Activated naive CD4-positive, alpha-beta T cell treated with Interleukin-2 at 50 U/mL for 16 hours (primary cell): ENCODE measurements at regions not wholly inside any gene's neighbourhood (a gene's known extent, or its start where the extent isn't known, plus 50 kb on each side); places are given as distances from the start of the nearest gene placed in this dataset.
"Not testable (repeated sequence)": the region's sequence is repeated elsewhere in the genome, so short reads cannot be mapped to it uniquely, and the experiment has no call there.

ENCODE experiments used
- DNase-seq: peaks from one replicate; pipeline ENCODE4 v3.0.0-alpha.2; 2020

DNA sequence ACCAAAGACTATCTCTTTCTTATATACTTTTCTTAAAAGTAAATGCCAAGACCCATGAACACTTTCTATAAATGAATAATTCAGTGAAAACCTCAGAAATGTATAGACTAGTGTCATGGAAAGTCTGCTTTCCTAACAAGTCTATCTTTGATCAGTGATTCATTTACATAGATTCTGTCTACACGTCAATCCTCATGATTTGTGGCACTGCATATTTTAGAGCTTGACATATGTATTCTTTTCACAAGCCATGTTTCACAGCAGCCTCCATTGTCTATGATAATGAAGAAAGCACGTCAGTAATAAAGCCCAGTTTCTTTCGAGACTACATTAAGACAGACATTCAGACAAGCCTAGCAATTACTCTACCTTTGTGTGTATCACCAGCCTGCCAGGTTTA, 486.6 kb downstream of the IRS1 start:
- no peak for DNase-seq

DNA sequence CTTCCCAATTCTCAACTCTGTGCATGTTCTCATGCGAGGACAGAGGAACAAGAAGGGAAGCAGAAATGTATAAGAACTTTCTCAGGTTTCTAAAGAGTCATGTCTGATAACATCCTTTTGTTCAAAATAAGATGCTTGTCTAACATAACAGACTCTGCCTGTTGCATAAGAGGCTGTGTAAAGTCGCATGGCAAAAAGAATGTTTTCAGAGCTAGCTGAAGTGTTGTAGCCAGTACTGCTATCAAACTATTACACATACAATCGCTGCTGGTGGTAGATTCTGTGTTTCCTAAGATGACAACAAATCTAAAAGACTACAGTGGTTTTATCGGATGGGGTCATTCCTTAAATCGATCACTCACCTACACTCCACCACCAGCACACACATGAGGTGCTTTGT, 487.5 kb downstream of the IRS1 start:
- DNase-seq, result no peak

DNA sequence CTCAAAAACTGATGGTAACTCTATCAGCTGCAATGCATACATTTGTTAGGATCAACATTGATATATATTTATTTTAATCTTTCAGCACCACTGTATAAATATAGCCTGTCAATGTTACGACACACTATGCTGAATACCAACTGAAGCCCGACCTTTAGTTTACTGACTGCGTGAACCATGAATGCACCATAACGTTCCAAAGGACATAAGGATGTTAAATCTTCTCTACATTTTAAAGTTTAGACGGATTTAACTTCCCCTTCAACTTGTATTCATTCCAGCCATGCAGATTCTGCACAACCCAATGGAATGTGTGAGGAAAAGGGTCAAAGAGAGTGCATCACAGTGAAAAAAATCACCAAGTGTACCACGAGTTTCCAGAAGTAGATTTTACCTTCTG, 489.5 kb downstream of the IRS1 start:
- no peak for DNase-seq

DNA sequence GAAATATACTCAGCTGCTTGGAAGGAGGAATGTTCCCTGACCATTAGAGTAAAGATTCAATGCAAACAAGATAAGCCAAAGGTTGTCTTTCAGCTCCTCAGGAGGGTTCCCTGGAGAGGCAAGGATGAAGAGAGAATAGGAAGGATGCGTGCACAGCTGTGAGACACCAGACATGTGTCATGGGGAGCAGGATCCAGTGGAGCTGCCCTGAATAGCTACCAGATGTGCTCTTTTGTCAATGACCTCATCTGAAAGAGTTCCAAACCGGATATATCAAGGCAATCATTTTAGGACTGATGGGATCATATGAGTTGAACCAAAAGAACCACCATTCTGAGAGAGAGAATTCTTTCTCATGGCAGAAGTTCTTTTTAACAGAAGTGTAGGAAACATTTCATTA, 490.6 kb downstream of the IRS1 start:
- DNase-seq, result no peak

DNA sequence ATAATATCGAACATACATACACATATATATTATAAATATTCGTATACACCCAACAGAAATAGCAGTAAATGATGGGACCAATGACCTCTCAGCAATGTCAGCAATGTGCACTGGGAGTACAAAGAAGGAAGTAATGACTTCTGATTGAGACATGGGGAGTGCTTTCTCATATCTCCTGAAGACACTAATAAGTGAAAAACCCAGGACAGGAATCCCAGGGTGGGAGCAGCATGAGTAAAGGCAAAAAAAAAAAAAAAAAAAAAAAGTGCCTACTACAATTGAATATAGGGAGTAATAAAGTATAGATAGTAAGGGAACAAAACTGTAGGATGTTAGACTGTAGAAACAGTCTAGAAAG, 491.3 kb downstream of the IRS1 start:
- DNase-seq, result no peak

DNA sequence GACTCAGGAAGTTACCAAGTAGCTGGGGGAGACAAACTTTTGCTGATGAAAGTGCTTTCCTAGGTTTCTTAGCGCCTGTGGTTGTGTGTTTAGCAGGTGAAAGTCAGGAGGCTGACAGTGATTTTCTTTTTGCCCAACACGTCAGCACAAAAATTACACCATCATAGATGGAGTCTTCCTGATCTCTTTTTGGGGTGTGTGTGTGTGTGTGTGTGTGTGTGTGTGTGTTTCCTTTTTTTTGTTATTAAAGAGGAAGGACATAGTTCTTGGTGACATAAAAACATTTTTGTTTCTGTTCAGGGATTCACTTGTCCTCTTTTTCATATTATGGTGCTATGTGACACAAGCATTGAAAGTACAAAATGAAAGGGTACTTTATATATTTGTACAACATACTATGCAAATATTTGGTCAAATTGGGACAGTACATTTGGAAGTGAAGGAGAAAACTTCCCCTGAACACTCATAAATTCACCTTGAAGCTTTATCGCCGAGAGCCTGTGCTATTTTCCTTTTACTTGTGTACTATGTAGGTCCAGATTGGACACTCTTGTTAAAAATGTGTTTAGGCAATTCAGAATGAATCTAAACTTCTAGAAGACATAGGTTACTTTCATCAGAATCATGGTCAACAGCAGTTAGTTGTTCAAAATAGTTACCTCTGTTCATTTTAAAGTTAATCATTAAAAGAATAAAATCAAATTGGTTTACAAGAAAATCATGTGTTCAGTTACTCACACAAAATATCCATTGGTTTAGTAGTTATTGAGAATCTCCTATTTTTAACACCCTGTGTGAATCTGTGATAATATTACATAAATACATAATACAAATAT, 491.9 kb downstream of the IRS1 start:
- no peak for DNase-seq

DNA sequence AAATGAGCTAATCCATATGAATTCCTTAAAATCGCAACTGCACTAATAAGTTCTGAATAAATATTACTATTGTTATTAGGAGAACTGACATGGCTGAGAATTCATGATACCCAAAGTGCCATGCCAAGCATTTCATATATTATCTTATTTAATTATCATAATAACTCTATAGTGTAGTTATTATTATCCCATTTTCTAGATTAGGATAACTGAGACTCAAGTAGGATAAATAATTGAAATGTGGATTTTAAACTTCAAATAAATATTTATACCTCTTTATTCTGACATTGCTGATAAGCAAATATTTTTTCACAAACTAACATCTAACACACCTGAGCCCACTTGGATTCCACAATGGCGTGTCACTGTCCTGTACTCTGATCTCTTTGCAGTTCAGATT, 492.7 kb downstream of the IRS1 start:
- DNase-seq, result no peak

DNA sequence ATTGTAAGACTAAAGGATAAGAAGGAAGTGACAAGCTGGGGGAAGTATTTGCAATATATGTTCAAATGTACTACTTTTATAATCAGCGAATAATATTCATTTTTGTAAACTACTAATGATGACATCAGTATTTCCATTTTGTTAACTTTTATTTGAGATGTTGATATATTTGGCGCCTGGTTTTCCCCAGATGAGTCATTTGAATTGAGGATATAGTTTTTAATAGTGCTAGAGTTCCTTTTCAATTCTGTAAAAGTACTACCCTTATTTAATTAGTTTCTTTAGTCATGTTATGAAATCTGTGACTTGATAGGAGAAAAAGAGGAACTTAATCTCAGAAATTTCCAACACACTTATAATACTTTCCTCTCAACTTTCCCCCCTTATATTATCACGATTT, 495.3 kb downstream of the IRS1 start:
- no peak for DNase-seq

DNA sequence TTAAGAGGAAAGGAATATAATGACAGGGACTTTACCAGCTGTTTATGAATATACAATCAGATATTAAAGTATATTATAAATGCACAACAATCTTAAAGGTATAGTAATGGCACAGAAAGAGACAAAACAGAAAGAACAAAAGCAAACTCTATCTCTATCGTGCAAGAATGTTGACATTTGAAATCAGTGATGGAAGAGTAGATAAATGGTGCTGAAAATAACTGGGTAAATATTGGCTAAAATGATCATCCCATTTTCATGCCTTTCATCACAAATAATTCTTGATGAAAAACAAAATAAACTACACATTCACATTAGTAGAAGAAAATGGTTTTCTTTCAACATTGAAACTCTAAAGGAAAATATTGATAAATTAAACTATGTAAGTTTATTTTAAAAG, 495.9 kb downstream of the IRS1 start:
- no peak for DNase-seq

DNA sequence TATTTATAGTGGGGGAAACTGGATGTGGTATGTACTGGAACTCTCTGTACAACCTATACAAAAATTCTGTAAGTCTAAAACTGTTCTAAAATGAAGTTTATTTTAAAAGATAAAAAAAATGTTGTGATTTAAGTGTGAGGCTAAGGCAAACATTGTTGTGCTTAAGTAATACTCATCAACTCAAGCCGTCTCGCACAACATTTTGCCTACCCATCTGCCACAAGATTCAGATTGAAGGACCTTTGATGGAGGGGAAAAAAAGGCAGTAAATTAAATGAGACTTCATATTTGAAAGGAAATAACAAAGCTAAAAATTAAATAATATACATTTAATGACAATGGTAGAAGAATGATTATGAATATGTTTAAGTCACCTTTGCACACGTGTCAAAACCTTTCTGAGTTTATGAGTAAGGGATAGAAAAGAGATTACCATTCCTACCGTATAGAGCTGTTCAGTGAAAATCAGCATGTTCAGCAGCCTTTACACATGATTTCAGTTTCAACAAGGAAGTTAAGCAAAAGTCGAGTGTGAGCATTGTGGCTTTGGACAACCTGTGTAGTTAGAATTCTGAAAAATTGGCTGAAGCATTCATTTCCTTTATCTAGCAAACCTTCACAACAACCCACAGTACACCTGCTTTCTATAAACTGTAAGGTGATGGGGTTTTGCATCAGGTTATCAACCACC, 499.3 kb downstream of the IRS1 start:
- DNase-seq, result no peak

DNA sequence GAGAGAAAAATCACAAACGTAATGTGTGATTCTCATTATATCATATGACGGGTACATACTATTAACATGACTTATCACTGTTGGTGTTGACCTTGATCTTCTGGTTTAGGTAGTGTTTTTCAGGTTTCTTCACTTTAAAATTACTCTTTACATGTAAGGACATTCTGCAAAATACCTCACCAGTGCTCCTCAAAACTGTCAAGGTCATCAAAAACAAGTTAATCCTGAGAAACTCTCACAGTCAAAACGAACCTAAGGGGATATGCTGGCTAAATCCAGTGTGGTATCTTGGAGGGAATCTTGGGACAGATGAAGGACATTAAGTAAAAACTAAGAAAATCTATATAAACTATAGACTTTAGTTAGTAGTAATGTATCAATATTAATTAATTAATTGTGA, 499.8 kb downstream of the IRS1 start:
- no peak for DNase-seq

DNA sequence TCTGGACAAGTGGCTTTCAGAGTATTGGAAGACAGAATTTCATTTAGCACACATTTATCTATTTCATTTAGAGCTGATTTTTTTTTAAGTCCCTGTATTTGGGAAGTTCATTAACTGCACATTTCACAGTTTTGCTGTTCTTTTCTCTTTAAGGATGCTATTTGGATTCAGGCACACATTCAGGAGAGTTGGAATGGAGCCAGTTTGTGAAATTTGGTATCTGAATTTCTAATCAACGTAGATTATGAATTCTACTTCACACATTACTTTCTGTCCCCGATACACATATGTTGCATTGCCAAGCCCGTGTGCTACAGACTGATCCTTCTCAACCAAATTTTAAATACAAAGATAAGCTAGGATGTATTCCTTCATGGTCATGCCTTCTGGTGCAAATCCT, 503.9 kb downstream of the IRS1 start:
- no peak for DNase-seq

DNA sequence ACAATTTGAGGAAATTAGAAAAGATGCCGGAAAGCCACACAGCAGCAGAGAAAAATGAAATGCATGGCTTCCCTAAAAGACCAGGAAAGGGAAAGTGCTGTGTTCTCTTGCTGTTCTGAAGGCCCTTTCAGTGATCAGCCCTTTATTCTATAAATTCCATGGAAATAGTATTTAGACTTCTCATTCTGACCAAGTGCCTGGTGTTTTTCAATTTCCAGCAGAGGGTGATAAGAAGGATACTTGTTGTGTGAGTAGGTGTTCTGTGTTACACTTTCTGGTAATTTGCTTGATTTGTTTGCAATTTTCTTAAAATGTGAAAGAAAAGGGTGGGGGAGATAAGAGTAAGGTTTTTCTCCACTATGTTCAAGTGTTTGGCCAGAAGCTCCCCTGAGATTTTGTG, 504.5 kb downstream of the IRS1 start:
- no peak for DNase-seq

DNA sequence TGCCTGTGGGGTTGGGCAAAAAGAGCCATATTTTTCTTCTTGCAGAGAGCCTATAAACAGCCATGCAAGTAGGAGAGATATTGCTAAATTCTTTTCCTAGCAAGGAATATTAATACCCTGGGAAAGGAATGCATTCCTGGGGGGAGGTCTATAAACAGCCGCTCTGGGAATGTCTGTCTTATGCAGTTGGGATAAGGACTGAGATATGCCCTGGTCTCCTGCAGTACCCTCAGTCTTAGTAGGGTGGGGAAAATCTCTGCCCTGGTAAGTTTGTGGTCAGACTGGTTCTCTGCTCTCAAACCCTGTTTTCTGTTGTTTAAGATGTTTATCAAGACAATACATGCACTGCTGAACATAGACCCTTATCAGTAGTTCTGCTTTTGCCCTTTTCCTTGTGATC, 508.3 kb downstream of the IRS1 start:
- not testable (repeated sequence) for DNase-seq

DNA sequence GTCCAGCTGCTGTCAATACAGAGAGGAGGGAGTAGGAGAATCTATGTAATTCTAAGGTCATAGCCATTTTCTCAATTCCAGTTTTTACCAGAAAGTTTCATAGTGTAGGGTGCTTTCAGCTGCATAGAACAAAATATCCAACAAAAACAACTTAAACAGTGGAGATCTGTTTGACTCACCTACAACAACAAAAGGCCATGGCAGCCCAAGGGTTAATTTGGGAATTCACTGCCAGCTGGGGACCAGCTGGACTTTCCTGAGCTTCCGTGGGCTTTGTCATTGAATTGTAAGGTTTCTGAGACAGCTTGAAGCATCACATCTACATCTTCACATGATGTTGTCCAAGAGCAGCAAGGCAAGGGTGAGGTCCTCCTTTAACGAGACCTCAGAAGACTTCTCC, 512.7 kb downstream of the IRS1 start:
- no peak for DNase-seq

DNA sequence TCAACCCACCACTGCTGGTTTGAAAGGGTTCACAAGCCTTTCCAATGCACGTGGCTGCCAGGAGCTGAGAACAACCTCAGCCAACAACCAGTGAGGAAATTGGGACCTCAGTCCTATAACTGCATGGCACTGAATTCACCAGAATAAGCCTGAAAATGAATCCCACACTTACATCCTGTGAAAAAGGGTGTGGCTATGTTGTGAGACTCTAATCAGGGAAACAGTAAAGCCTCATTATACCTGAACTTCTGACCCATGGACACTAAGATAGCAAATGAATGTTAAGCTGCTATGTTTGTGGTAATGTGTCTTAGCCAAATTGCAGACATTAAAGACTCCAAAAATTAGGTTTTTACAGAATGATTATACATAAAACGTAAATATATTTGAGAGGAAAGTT, 515.8 kb downstream of the IRS1 start:
- DNase-seq, result no peak

DNA sequence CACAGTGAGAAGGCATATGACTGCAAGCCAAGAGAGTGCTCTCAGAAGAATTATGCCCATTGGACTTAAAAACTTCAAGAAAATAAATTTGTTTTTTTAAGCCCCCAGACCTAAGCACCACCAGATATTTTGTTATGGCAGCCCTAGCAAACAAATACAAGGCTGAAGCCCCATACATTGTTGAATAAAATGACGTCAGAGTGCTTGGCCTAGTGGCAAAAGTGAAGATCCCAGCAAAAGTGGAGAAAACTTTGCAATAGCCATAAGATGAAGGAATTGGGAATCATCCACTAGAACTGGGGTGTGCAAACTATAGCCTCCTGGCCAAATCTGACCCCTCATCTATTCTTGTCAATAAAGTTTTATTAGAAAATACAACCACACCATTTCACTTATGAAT, 517.5 kb downstream of the IRS1 start:
- no peak for DNase-seq

DNA sequence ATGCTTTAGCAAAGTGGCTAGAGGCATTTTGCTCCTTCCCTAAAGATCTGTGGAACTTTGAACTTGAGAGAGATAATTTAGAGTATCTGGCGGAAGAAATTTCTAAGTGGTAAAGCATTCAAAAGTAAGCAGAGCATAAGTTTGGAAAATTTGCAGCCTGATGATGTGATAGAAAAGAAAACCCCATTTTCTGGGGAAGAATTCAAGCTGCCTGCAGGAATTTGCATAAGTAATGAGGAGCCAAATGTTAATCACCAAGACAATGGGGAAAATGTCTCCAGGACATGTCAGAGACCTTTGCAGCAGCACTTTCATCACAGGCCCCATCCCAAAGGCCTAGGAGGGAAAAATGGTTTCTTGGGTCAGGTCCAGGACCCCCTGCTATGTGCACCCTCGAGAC, 519.5 kb downstream of the IRS1 start:
- DNase-seq, result not testable (repeated sequence)

DNA sequence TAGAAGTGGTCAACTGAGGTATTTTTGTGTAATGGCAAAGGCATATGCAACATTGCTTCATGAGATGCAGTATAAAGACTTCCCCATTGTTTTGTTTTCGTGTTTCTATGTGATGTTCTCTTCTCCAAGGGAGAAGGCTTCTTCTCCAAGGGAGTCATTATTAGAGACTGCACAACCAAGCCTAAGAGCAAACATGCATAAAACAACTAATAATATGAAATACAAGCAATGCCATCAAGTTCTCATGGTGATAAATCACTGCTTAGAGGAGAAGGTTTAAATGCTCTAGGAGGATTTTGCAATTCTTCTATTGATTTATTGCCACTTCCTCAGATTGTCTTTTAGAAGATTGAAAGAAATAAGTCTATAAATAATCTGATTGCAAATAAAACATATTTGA, 524.4 kb downstream of the IRS1 start:
- no peak for DNase-seq

DNA sequence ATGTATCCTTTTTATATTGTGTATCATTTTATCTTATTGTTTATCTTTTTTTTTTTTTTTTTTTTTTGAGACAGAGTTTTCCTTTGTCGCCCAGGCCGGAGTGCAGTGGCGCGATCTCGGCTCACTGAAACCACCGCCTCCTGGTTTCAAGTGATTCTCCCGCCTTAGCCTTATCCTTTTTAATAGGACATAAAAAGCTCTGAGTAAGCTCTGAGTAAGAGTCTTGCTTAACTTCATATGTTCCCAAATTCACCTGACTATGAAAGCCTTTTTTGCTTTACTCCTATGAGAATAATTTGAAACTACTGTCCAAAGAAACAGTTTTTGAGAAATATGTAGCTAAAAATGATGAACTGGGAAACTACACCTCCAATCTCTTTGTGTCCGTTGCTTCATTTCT, 525.5 kb downstream of the IRS1 start:
- DNase-seq, result no peak

DNA sequence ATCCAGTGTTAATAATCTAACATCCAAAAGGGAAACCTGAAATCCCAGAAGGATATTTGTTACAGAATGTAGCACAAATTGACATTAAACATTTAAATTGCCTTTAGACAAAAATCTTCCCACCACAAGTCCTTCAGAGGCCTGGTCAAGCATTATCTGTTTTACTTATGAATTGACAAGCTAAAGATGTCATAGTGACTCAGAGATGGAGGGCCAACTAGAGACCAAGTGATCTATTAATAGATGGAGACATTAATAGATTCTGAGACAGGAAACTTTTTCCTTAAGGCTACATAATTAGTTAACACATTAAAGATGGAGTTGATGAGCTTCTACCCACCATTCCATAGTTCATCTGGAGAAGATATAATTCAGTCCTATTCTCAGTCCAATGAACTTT, 526.2 kb downstream of the IRS1 start:
- no peak for DNase-seq

DNA sequence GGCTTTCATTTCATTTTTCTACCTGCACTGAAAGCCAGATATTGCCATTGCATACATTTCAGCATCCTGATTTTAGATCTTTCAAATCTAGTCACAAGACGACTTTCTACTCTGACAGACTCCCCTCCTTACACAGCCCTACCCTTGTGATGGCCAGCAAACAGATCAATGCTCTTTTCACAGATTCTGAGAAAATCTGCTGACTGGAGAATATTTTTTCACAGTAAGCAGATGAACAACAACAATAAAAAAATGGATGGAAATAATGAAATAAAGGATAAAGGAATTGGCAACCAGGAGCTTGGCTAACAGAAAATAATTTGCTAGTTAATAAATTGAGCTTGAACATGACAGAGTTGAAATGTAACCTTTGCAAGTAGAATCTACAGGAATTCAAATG, 527.2 kb downstream of the IRS1 start:
- no peak for DNase-seq

DNA sequence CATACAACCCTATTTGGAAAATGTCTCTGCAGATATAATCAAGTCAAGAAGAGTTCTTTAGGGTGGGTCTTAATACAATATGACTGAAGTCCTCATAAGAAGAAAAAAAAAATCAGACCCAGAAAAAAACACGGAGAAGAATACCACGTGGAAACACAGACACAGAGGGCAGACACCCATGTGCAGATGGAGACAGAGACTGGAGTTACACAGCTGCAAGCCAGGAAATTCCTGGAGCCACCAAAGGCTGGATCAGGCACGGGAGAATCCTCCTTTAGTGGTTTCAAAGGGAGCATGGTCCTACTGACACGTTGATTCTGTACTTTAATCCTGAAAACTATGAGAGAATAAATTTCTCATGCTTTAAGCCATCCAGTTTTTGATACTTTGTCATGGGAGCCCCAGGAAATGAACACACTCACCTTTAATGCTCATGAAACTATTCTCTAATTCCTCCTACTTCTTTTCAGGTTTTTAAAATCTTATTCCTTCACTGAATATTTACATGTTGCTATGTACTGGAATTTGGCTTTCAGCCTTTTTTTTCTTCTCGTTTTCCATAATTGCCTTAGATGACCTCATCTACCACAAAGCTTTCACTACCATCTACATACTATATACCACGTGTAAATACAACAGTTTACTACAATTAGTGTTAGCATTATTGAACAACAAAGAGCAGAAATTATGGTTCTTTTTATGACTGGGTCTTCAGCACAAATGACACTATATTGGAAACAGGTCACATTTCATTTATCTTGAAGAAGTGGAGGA, 529.1 kb downstream of the IRS1 start:
- DNase-seq, result no peak
